COR-L47 (cell line): ENCODE measurements at regions not wholly inside any gene's neighbourhood (a gene's known extent, or its start where the extent isn't known, plus 50 kb on each side); places are given as distances from the start of the nearest gene placed in this dataset.

ENCODE experiments used
- DNase-seq: peaks from one replicate; lab custom pipeline; 2025; lab: John Stamatoyannopoulos, UW

DNA sequence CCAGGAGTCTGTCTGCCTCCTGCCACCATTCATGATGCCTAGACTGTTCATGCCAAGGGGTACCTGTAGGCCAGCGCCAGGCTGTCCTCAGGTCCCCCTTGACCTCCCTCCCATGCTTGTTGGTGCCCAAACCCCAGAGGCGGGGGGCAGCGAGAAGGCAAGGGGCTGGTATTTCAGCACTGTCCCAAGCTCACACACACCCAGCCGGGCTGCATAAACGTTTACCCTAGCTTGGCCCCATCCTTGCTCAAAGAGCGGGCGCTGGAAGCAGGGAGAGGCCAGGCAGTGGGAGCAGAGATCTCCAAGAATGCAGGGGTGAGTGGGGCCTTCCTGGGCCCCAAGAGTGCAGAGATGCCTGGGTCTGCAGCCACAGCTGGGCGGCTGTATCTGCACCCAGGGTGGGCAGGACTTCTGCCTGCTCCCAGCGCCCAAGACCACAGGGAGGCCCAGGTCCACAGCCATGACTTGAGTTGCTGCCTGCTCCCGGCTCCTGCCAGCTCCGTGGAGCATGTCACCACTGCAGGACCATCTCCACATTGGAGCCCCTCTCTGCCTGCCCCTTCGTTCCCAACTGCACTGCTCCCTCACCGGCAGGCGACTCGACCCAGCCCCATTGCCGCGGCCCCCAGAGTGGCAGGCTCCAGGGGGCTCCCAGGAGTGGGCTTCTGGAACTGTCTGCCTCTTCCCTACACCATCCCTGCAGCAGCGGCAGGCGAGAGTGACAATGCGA lies 616.6 kb downstream of the METTL4 start:
- DNase-seq: no peak

DNA sequence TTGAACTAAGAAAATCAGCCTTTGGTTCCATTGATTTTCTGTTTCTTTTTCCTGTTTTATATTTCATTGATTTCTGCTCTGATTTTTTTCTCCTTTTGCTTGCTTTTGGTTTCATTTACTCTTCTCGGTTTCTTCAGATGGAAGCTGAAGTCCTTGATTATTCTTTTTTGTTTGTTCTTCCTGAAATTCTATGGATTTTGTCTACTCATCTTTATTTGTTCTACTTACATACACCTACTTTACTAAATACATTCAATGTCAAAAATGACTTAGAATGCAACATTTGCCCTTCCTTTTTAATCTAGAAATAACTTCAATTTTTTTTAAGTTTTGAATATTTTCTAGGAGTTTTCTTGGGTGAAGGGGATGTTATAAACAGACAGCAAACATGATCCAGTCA lies 612.5 kb downstream of the METTL4 start:
- DNase-seq: no peak

- DNase-seq: no peak
Observed at GRCh38 chr18:1965016-1965415, 606.3 kb downstream of the METTL4 start.

DNA sequence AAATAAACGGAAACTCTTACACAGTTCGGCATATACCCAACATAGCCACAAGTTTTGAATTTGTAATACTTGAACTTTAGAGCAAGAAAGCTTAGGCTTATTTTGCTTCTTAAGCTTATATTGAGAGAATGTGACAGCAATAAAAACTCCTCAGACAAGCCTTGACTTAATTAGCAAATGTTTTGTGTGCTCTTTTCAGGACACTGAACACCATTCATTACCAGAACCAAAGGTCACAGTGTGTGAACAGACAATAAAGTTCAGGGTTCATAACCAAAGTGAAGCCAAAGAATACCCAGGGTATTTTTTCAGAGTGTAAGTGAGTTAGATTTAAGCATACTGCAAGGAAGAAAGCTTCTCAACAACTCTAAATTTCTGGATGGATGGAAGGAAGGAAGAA lies 605.8 kb downstream of the METTL4 start:
- DNase-seq: no peak

DNA sequence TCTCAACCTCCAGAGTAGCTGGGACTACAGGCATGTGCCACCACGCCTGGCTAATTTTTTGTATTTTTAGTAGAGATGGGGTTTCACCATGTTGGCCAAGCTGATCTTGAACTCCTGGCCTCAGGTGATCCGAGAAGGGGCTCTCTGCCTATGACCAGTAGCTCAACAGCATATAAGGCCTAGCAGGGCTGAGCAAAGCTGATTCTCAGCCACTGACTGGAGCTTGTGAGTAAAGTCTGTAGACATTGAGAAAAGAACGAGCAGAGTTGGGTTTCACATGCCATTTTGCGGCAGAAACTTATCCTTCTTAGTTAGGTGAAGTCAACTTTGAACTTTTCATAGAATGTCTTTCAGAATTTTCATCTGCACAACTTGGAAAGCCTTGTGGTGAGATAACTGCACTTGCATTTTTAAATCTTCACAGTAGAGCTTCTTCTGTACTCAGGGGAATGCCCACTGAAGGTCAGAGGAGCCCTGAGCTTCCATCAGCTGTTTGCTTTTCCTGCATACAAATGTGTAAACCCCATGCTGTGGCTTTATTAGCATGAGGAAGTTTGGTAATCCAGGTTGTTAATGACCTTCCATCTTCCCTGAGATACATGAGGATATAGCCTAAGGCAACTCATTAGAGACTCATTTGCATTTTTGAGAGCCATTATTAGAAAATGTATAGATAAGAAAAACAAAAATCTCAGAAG lies 602.4 kb downstream of the METTL4 start:
- DNase-seq: no peak

DNA sequence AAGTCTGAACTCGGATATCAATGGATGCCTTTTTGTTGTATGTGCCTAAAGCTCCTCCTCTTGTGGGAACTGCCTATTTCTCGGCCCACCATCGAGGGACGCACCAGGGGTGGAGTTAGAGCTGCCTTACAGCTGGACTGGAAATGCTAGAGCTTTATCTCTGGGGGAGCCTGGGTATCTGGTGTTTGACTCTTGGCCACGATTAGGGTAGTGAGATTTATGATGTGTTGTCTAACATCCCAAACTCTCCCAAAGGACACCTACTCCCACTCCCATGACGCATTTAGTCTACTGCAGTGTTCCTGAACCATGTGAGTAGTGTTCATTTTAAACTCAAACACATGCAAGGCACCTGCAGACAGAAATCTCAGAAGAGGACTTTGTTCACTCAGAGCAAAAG lies 594.8 kb downstream of the METTL4 start:
- no peak for DNase-seq

GRCh38 chr18:1982056-1982455 lies 589.2 kb downstream of the METTL4 start:
- no peak for DNase-seq

DNA sequence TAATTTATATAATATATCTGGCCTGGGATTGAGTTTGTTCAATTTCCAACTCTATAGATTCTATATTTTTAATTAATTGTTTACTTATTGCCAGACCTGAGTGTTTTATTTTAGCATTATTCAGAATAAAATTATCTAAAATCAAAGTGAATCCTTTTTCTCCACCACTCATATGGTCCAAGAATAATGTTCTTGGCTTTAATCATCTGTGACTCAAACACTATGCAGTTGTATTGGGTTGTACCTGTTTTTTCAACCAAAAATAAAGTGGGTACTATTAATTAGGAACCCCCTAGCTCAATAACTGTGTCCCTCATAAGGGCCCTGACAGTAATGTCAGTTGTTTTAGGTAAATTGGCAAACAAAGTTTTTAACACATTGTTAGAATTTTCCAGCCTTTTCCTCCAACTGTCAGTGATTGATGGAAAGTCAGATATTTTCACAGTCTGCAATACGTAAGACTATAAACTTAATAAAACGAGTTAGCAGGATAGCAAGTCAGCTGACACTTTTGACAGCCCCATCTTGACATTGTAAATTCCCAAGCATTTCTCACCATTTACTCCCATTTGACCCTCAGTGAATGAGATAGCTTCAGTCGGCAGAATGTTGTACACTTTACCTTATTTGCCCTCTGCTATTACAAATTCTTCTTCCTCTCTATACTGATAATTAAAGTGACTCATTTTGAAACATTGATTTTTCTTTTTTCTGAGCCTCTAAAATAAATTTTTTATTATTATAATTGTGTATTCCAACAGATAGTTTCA lies 587.4 kb downstream of the METTL4 start:
- no peak for DNase-seq

DNA sequence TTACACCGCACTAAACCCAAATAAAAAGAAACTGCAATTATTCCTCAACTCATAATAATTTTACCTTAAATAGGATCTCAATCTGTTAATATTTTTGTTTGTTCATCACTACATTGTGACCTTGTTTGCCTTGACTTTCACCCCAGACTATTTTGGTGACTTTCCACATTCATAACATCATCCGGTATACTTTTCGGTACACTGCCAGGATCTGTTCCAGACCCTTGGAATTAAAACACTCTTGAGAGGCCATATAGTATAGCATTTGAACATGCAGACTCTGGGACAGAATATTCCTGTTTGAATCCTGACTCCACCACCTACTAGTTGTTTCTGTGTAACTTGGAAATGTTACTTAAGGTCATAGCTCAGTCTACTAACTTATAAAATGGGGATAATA lies 577.4 kb downstream of the METTL4 start:
- DNase-seq: no peak

GRCh38 chr18:1994471-1994870 lies 576.8 kb downstream of the METTL4 start:
- no peak for DNase-seq

GRCh38 chr18:1995041-1995612 lies 576.2 kb downstream of the METTL4 start:
- no peak for DNase-seq

DNA sequence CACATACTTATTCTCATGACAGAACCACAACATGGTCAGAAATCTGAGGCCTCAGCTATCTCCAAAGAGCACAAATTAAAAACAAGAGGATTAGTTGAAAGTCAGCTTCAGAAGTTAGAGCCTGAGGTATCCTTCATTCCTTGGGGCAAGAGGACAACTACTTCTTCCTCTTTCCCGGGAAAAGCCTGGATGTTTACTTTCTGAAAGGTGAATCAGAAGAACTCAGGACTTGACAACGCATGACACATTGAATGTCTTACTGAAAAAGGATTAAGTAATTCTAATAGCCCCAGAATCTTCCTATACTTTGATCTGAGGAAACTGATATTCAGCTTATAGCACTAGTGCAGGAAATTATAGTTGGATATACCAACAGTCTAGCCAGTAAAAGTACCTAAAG lies 573.2 kb downstream of the METTL4 start:
- no peak for DNase-seq

DNA sequence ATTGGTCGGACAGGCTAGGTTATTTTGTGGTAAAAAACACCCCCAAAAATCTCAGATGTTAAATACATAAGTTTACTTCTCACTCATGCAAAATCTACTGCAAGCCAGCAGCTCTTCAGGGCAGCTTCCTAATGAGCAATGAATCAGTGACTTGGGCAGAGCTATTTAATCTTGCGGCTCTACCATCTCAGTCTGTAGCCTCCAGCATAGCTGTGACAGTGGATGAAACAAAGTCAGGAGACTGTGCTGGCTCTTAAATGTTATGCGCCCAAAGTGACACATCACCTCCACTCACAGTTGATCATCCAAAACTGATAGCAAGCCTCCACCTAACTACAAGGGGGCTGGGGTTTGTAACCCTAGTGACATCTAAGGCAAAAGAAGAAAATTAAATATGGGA lies 571.9 kb downstream of the METTL4 start:
- DNase-seq: no peak

DNA sequence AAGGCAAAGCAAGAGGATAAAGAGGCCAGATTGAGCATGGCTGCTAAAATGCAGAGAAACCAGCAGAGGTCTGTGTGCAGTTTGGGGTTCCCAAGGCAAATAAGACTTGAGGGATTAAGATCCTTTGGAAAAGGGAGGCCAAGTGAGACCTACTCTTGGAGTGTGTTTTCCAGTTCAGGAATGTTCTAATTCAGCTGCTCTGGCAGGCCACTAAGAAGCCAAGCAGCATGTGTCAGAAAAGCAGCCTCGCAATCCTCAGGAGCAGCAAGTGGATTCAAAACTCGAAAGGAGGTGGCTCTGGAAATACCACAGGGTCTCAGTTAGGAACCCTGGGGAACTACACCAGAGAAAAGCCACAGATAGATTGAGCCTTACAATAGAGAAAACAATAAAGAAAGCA lies 569.2 kb downstream of the METTL4 start:
- DNase-seq: no peak

DNA sequence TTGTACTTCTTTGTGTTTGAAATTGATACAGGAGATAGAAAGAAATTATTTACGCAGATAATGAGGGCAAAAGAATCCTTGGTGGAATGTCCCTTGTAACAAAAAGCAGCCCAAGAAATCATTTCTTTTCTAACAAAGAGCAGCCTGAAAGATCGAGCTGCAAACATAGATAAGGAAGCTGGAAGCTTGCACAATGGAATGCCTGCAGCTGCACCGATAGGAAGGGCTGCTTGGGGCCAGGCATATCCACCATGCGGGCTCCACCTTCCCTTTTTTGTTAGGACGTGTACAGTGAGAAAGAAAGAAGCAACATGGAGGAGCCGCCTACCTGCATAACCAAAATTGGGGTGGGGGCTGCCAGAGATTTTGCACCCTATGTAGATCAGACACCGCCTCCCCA lies 568.7 kb downstream of the METTL4 start:
- no peak for DNase-seq

DNA sequence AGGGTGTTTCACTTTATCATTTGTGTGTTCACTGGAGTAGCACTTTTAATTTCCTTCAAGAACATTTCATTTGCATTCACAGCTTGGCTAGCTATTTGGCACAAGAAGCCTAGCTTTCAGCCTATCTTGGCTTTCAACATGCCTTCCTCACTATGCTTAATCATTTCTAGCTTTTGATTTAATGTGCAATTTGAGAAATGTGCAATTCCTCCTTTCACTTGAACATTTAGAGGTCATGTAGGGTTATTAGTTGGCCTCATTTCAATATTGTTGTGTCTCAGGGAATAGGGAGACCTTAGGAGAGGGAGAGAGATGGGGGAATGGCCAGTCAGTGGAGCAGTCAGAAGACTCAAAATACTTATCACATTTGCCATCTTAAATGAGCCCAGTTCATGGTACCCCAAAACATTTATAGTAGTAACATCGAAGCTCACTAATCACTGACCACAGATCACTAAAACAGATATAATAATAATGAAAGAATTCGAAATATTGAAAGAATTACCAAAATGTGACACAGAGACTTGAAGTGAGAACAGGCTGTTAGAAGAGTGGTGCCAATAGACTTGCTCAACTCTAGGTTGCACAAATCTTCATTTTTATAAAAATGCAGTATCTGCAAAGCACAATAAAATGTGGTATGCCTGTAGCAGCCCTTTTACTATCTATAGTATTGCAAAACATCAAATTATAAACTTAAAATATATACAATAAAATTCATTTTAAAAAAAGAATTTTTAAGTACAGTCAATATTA lies 561.2 kb downstream of the METTL4 start:
- DNase-seq: no peak

DNA sequence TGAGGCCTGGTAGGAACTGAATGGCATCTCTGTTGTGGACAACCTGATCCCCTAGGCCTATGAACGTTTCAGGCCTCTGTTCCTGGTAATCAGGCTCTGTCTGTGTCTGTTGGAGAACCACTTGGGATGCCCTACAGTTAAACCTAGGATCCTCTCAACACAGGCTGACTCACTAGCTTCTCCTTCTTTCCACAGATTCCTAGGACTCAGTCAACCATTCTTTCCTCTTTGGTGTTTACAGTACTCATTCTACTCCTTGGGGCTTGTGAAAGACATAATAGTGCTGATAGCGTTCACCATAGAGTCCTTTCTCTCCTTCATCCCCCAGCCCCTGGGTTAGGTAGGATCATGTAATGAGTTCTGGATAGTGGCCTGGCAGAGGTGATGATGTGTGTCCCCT lies 544.3 kb downstream of the METTL4 start:
- DNase-seq: no peak

GRCh38 chr18:2027756-2028155 lies 543.5 kb downstream of the METTL4 start:
- no peak for DNase-seq

DNA sequence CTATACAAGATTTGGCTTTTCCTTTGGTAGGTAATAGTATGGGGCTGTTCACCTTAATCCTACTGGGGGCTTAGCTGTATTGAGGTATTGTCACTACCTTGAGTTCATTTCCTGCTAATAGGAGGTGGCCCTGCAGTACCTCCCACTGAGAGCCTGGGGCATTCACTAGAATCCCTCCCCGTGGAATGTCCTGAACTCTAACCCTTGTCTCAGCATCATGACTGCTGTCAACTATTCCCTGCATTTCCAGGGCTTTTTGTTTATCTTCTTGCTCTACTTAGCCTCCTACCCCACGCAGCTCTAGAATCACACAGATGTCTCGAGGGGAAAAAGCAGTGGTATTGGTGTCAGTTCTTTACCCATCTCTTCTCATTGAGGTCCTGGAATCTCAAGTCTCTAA lies 542.3 kb downstream of the METTL4 start:
- DNase-seq: no peak

DNA sequence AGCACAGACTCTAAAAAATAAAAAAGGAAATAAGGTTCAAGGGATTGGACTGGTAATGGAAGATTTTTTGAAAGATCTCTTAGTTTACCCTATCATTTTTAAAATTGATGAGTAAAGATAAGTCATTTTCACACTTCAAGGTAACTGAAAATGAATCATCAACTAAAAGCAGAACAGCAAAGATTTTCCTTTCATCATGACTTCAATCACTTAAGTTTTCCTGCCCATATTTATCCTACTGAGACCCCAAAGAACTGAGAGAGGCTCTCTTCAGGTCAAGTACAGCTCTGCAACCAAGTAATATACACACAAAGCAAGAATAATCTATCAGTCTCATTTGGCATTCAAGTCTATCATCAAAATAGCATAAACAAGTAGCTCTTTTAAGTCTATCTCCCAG lies 540.7 kb downstream of the METTL4 start:
- DNase-seq: no peak

GRCh38 chr18:2032036-2032435 lies 539.3 kb downstream of the METTL4 start:
- no peak for DNase-seq

DNA sequence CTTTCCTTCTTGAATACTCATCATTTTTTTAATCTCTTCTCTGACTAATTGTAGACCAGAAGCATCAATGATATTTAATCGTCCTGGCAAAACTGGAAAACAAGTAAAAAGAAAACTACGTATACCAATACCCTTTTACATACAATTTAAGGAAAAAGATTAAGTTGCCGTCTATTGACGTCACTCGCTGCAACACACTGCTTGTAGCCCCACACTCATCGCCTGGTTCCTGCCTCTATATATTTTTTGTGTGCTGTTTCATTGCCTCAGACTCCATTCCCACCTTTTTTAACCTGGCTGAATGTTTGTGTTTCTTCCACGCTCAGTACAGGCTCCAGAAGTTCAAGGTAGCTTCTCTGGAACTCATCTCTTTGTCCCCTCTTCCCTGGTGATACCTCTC lies 536.2 kb downstream of the METTL4 start:
- no peak for DNase-seq
